ENCODE measurements at regions not wholly inside any gene's neighbourhood (a gene's known extent, or its start where the extent isn't known, plus 50 kb on each side); places are given as distances from the start of the nearest gene placed in this dataset.

DNA sequence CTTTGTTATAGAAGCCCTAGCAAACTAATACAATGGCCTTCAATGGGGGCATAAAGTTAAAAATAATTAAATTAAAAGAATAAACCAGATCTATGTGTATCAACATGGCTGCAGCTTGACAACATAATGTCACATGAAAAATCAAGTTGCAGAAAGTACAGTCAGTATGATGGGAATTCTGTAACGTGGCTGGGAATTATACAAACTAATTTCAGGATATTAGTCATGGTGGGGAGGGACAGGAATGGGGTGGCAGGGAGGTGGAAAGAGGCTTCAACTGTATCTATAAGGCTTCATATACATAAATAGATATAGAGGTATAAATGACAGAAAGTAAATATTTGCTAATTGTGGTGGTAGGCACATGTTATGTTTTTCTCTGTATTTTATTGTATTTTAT, 107.1 kb downstream of the UNC5CL start:
- no peak for TF ChIP-seq CTCF (IDR thresholded peaks at IDR 0.05 in 2 of 3, conservative IDR thresholded peaks at IDR 0.05 in 1 of 3; ENCODE audit: insufficient read depth in 2 of 3, low read depth in 1 of 3, low read length in 3 of 3)
- no peak for TF ChIP-seq SP1 (CRISPR knock-in tag; IDR thresholded peaks at IDR 0.05)
- no peak for TF ChIP-seq TAF15 (IDR thresholded peaks at IDR 0.05; ENCODE audit: low read depth, low read length)
- TF ChIP-seq GATAD2A (IDR thresholded peaks at IDR 0.05): no peak
- no peak for TF ChIP-seq ZNF324 (CRISPR knock-in tag; IDR thresholded peaks at IDR 0.05)
